ENCODE measurements at regions not wholly inside any gene's neighbourhood (a gene's known extent, or its start where the extent isn't known, plus 50 kb on each side); places are given as distances from the start of the nearest gene placed in this dataset.
A peak's percentile ranks its signal among the peaks of the same experiment; 100 is the strongest.
"Not testable (repeated sequence)": the region's sequence is repeated elsewhere in the genome, so short reads cannot be mapped to it uniquely, and the experiment has no call there.

- ATAC-seq, result no peak
Measured at GRCh38 chr16:9658586-9658985, 523.6 kb downstream of the GRIN2A start.

DNA sequence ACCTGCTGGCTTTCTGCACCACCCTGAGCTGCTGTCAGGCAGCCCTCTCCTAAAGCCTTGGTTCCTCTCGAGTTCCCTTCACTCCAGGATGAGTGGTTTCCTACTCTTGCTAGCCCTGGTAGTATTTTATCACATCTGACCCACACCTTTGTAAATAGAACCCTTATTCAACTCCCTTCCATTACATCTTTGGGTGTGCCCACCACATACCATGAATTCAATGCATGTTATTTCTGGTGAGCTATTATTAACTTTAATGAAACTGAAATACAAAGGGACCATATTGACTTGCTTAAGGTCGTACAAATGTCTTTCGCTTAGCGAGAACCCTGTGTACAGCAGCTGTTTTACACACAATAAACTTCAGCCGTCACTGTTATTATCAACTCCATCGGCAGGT lies 521.3 kb downstream of the GRIN2A start:
- no peak for ATAC-seq

DNA sequence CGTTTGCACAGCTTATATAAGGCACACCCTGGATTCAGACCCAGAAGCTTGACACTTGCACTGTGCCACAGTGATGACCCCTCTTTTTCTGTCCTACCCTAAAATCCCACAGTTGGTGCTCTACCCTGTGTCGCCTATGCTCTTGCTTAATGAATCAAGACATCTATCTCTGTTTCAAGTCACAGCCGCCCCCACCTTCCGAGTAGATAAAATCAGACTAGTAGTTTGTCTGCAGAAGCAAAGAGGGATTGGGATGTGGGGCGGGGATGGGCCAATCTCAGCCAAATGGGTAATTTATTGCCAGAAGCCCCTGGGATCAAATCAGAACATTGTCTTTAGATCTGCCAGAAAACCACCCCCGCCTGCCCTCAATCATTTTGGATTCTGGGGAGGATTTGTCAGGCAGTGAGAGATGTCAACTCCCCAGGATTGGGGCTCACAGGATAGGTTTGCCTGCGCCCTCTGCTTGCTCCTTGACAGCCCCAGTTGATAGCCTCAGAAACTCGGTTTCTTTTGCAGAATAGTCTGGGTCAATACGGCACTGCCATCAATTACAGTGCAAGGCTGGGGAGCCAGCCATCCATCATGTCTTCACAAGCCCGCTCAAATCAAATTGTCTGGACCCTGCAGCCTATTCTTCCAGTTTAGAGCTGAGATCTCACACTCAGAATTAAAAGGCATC lies 520.8 kb downstream of the GRIN2A start:
- no peak for ATAC-seq

- ATAC-seq, result no peak
Measured at GRCh38 chr16:9663588-9663987, 518.6 kb downstream of the GRIN2A start.

DNA sequence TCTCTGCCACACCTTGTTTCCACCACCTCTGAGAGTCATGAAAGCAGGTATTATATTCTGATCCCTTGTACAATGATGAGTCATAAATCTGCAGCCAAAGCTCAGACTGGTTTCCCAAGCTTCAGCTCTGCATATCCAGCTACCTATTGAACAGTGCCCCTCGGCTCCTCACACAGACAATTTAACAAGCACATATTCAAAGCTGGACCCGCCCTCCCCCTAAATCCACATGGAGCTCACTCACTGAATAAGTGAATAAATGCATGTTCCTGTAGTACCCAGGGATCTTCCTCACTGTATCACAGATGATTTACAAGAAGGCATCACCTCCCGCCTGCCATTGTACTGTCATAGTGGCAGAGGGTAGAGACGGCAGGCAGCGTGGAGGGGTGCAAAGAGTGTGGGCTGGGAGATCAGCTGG lies 516.4 kb downstream of the GRIN2A start:
- ATAC-seq, result peak; percentile 94

- ATAC-seq, result no peak
Measured at GRCh38 chr16:9666834-9667480, 515.3 kb downstream of the GRIN2A start.

DNA sequence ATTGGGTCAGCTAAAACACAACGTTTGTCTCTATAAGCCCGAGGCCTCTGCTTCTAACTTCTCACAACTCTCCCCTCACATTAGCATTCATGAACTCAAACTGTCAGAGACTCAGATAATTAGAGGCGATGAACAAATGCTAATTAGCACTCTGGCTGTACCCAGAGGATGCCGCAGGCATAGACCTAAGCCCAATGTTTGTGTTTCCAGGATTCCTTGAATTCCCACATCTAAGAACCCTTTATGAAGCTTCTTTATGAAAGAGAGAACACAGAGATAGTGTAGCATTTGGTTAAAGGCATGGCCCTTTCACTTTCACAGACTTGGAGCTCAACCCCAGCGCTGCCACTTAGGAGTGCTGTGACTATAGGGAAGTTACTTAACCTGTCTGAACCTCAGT lies 512.2 kb downstream of the GRIN2A start:
- no peak for ATAC-seq

DNA sequence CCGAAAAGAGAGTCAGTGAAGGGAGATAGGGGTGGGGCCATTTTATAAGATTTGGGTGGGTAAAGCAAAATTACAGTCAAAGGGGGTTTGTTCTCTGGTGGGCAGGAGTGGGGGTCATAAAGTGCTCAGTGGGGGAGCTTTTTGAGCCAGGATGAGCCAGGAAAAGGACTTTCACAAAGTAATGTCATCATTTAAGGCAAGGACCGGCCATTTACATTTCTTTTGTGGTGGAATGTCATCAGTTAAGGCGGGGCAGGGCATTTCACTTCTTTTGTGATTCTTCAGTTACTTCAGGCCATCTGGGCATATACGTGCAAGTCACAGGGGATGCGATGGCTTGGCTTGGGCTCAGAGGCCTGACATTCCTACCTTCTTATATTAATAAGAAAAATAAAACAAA lies 511.6 kb downstream of the GRIN2A start:
- not testable (repeated sequence) for ATAC-seq

DNA sequence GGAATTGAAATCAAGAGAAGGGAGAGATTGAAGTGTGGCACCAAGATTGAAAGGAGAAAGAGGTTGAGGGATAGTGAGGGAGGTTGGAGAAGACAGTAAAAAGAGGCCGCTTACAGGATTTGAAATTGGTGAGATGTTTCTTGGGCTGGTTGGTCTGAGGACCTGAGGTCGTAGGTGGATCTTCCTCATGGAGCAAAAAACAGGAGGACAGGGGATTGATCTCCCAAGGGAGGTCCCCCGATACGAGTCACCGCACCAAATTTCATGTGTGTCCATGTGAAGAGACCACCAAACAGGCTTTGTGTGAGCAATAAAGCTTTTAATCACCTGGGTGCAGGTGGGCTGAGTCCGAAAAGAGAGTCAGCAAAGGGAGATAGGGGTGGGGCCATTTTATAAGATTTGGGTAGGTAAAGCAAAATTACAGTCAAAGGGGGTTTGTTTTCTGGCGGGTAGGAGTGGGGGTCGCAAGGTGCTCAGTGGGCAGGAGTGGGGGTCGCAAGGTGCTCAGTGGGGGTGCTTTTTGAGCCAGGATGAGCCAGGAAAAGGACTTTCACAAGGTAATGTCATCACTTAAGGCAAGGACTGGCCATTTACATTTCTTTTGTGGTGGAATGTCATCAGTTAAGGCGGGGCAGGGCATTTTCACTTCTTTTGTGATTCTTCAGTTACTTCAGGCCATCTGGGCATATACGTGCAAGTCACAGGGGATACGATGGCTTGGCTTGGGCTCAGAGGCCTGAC lies 505.5 kb downstream of the GRIN2A start:
- ATAC-seq, result not testable (repeated sequence)

DNA sequence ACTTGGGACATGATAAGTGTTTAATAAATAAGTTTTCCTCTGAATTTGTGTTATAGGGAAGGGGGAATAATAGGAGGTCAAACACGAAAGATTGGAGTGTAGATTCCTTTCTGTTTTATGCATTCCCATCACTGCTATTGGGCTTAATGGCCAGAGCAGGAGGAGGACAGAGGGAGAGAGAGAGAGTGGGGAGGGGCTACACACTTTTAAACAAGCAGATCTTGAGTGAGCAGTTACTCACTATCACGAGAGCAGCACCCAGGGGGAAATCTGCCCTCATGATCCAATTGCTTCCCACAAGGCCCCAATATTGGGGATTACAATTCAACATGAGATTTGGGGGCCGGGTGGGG lies 505.0 kb downstream of the GRIN2A start:
- no peak for ATAC-seq

- ATAC-seq, result no peak
Measured at GRCh38 chr16:9679213-9679767, 502.9 kb downstream of the GRIN2A start.

GRCh38 chr16:9680019-9680655 lies 502.1 kb downstream of the GRIN2A start:
- ATAC-seq, result no peak

- no peak for ATAC-seq
Measured at GRCh38 chr16:9680968-9681367, 501.3 kb downstream of the GRIN2A start.

DNA sequence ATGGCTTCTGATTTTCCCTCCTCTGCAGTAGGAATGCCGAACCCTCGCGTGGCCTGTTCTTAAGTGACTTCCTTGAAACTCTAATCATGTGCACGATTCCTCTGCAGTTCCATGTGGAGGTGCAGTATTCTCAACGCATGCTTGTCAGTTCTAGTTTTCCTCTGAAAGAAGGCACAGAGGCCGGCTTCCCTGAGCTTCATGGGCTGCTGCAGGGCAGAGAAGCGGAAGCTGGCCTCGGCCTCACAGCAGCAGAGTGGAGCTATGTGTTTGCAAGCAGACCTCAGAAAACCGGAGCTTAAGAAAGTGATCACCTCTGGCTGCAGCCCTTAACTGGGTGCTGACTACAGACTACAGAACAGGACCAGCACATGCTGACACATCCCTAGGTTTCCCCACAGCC lies 500.7 kb downstream of the GRIN2A start:
- no peak for ATAC-seq

GRCh38 chr16:9682320-9682719 lies 499.9 kb downstream of the GRIN2A start:
- no peak for ATAC-seq

DNA sequence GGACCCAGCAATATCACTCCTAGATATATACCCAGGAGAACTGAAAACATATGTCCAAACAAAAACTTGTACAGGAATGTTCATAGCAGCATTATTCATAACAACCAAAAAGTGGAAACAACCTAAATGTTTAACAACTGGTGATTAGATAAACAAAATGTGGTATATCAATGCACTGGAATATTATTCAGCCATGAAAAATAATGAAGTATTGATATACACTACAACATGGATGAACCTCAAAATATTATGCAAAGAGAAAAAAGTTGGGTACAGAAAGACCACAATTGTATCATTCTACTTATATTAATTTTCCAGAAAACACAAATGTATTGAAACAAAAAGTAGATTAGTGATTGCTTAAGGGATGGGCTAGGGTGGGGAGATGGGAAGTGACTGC lies 498.6 kb downstream of the GRIN2A start:
- no peak for ATAC-seq

- ATAC-seq, result no peak
Measured at GRCh38 chr16:9687737-9688319, 494.4 kb downstream of the GRIN2A start.

DNA sequence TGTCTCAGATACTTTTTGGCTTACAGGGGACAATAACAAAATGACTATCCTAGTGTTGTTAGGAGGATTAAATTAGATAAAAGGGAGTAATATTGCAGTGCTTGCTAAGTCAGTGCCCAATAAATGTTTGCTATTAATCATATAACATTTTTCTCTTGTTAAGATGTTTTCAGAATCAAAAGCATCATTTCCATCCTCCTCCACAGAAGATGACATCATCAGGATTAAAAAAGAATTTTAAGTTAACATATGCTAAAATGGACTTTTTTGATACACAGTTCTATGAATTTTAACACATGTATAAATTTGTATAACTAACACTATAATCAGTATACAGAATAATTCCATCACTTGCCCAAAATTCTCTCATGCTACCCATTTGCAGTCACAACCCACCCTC lies 492.6 kb downstream of the GRIN2A start:
- no peak for ATAC-seq

GRCh38 chr16:9695152-9695551 lies 487.1 kb downstream of the GRIN2A start:
- no peak for ATAC-seq

Data from esophagus mucosa (tissue), 1 donor.